ENCODE measurements at regions not wholly inside any gene's neighbourhood (a gene's known extent, or its start where the extent isn't known, plus 50 kb on each side); places are given as distances from the start of the nearest gene placed in this dataset.

- TF ChIP-seq USF1 (IDR thresholded peaks at IDR 0.05) (no peak), TAF1 (IDR thresholded peaks at IDR 0.05; ENCODE audit: low read depth) (no peak), TEAD4 (IDR thresholded peaks at IDR 0.05) (no peak), FOXM1 (IDR thresholded peaks at IDR 0.05; ENCODE audit: borderline replicate concordance, low read depth) (no peak), NFIC (IDR thresholded peaks at IDR 0.05) (no peak), MAX (IDR thresholded peaks at IDR 0.05) (no peak), EP300 (IDR thresholded peaks at IDR 0.05; ENCODE audit: borderline replicate concordance) (no peak), ZBTB7A (IDR thresholded peaks at IDR 0.05; ENCODE audit: low read depth) (no peak), TCF12 (IDR thresholded peaks at IDR 0.05; ENCODE audit: low read depth) (no peak), REST (IDR thresholded peaks at IDR 0.05; ENCODE audit: low read depth) (no peak), YY1 (IDR thresholded peaks at IDR 0.05; ENCODE audit: low read depth) (no peak), CEBPB (IDR thresholded peaks at IDR 0.05) (no peak), RAD21 (IDR thresholded peaks at IDR 0.05; ENCODE audit: low read depth) (no peak), CREB1 (IDR thresholded peaks at IDR 0.05; ENCODE audit: low read depth) (no peak), EGR1 (IDR thresholded peaks at IDR 0.05) (no peak)
These were observed 549.9 kb downstream of the CBLN2 start for GRCh38 chr18:71994273-71994672.

GRCh38 chr18:71989616-71990015 is 554.5 kb downstream of the CBLN2 start:
- TF ChIP-seq CEBPB (IDR thresholded peaks at IDR 0.05) = no peak
- TF ChIP-seq RAD21 (IDR thresholded peaks at IDR 0.05; ENCODE audit: low read depth) = no peak
- TF ChIP-seq REST (IDR thresholded peaks at IDR 0.05; ENCODE audit: low read depth) = no peak
- no peak for TF ChIP-seq TAF1 (IDR thresholded peaks at IDR 0.05; ENCODE audit: low read depth)
- no peak for TF ChIP-seq TEAD4 (IDR thresholded peaks at IDR 0.05)
- no peak for TF ChIP-seq EP300 (IDR thresholded peaks at IDR 0.05; ENCODE audit: borderline replicate concordance)
- TF ChIP-seq CREB1 (IDR thresholded peaks at IDR 0.05; ENCODE audit: low read depth) = no peak
- TF ChIP-seq MAX (IDR thresholded peaks at IDR 0.05) = no peak
- no peak for TF ChIP-seq FOXM1 (IDR thresholded peaks at IDR 0.05; ENCODE audit: borderline replicate concordance, low read depth)
- TF ChIP-seq USF1 (IDR thresholded peaks at IDR 0.05) = no peak
- TF ChIP-seq YY1 (IDR thresholded peaks at IDR 0.05; ENCODE audit: low read depth) = no peak
- TF ChIP-seq ZBTB7A (IDR thresholded peaks at IDR 0.05; ENCODE audit: low read depth) = no peak
- TF ChIP-seq TCF12 (IDR thresholded peaks at IDR 0.05; ENCODE audit: low read depth) = no peak
- no peak for TF ChIP-seq NFIC (IDR thresholded peaks at IDR 0.05)
- TF ChIP-seq EGR1 (IDR thresholded peaks at IDR 0.05) = no peak

GRCh38 chr18:71986351-71987050 is 557.6 kb downstream of the CBLN2 start:
- TF ChIP-seq EP300 (IDR thresholded peaks at IDR 0.05; ENCODE audit: borderline replicate concordance) (no peak), REST (IDR thresholded peaks at IDR 0.05; ENCODE audit: low read depth) (no peak), FOXM1 (IDR thresholded peaks at IDR 0.05; ENCODE audit: borderline replicate concordance, low read depth) (no peak), CEBPB (IDR thresholded peaks at IDR 0.05) (no peak), RAD21 (IDR thresholded peaks at IDR 0.05; ENCODE audit: low read depth) (no peak), YY1 (IDR thresholded peaks at IDR 0.05; ENCODE audit: low read depth) (no peak), TAF1 (IDR thresholded peaks at IDR 0.05; ENCODE audit: low read depth) (no peak), MAX (IDR thresholded peaks at IDR 0.05) (no peak), TCF12 (IDR thresholded peaks at IDR 0.05; ENCODE audit: low read depth) (no peak), USF1 (IDR thresholded peaks at IDR 0.05) (no peak), ZBTB7A (IDR thresholded peaks at IDR 0.05; ENCODE audit: low read depth) (no peak), CREB1 (IDR thresholded peaks at IDR 0.05; ENCODE audit: low read depth) (no peak), TEAD4 (IDR thresholded peaks at IDR 0.05) (no peak), EGR1 (IDR thresholded peaks at IDR 0.05) (no peak), NFIC (IDR thresholded peaks at IDR 0.05) (no peak)

All from Ishikawa (cell line).